Spleen (tissue), 7 donors: ENCODE measurements at regions not wholly inside any gene's neighbourhood (a gene's known extent, or its start where the extent isn't known, plus 50 kb on each side); places are given as distances from the start of the nearest gene placed in this dataset.

ENCODE experiments used
- POLR2A ChIP-seq, 3 donors: fragments of 450-650 bp; IDR thresholded peaks; one replicate each; pipeline ENCODE4 v1.5.1; 2017; ENCODE audit warnings: antibody characterized with exemption in 3 of 3, mild to moderate bottlenecking in 1 of 3
- TF ChIP-seq, protein P1 (sequence below), 11 experiments: fragments of 200-600 bp in 7 of 11; fragments of 450-650 bp in 4 of 11; sonication (generic) in 4 of 11; IDR thresholded peaks in 8 of 11; conservative IDR thresholded peaks in 3 of 11; 1 replicate in 7 of 11; 2 replicates in 4 of 11; pipeline versions ENCODE4 v1.4.0 to v1.8.0; 2016 to 2021; ENCODE audit warnings: antibody characterized with exemption in 11 of 11, inconsistent platforms in 4 of 11, mild to moderate bottlenecking in 1 of 11
- donor health status: DM: no; HTN: no; CAD: no; lungs with moderate emphysema.
- donor health status: DM: no; HTN: no; CAD: no.
- donor health status: DM: no; HTN: no; CAD: no.

DNA sequence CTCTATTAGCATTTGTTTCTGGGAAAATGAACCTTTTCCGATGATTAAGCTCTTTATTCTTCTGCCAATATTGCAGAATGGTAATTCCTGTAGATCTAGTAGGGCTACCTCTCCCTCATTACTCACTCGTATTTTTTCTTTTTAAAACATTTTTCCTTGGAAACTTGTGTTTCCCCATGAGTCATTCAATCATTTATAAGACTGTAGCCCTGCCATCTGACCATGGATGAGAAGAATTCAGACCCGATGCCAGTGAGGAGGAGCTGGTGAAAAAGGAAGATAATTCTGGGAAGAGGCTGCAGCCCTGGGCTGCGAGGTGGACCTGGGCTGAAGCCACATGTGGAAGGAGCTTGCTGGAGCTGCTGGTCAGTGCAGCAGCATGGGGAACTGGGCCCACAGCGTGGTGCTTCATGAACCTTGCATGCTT is 242.8 kb downstream of the KLF6 start:
- TF ChIP-seq POLR2A (IDR thresholded peaks at IDR 0.05), result no peak
- TF ChIP-seq, protein P1, sequence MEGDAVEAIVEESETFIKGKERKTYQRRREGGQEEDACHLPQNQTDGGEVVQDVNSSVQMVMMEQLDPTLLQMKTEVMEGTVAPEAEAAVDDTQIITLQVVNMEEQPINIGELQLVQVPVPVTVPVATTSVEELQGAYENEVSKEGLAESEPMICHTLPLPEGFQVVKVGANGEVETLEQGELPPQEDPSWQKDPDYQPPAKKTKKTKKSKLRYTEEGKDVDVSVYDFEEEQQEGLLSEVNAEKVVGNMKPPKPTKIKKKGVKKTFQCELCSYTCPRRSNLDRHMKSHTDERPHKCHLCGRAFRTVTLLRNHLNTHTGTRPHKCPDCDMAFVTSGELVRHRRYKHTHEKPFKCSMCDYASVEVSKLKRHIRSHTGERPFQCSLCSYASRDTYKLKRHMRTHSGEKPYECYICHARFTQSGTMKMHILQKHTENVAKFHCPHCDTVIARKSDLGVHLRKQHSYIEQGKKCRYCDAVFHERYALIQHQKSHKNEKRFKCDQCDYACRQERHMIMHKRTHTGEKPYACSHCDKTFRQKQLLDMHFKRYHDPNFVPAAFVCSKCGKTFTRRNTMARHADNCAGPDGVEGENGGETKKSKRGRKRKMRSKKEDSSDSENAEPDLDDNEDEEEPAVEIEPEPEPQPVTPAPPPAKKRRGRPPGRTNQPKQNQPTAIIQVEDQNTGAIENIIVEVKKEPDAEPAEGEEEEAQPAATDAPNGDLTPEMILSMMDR (IDR thresholded peaks at IDR 0.05 in 8 of 11, conservative IDR thresholded peaks at IDR 0.05 in 3 of 11), result no peak
